HepG2 (cell line): ENCODE measurements at regions not wholly inside any gene's neighbourhood (a gene's known extent, or its start where the extent isn't known, plus 50 kb on each side); places are given as distances from the start of the nearest gene placed in this dataset.

ENCODE experiments used
- ATAC-seq: fragments of 200-7000 bp; cut with Tn5 transposase; 3 replicates; pipeline ENCODE4 v1.9.1; 2020; ENCODE audit warnings: mild to moderate bottlenecking, moderate library complexity
- BruUV-seq: library from RNA; stranded (reverse); fragments of 400-500 nt; replicated peaks from 2 replicates; lab custom pipeline; 2021; lab: Mats Ljungman, UMichigan
- CTCF ChIA-PET: fragments of 300-600 bp; formaldehyde crosslinking; extraction: SDS; loops from one replicate; lab custom pipeline; 2021; ENCODE audit warnings: low total read pairs, inconsistent platforms, low intra/inter-chr PET ratio; lab: Yijun Ruan, JAX
- POLR2A ChIA-PET: fragments of 350-600 bp; sonication (Branson Sonifier 250); formaldehyde crosslinking; loops from one replicate; lab custom pipeline; 2020; ENCODE audit warnings: antibody characterized with exemption, inconsistent platforms; lab: Yijun Ruan, JAX
- DNase-seq: peaks from one replicate; pipeline ENCODE4 v3.0.0-alpha.2; 2015; ENCODE audit warnings: low spot score
- FAIRE-seq: peaks from 3 replicates; lab custom pipeline; 2011; peaks lifted over from hg19 to GRCh38; lab: Jason Lieb, UNC
- H2AFZ ChIP-seq: one replicate; pipeline ENCODE4 v1.6.1; 2011; ENCODE audit warnings: low read length, inconsistent platforms
- H3K27ac ChIP-seq: fragments of 300-600 bp; 3 replicates; pipeline ENCODE4 v1.8.0; 2011; ENCODE audit warnings: mixed run types, mild to moderate bottlenecking, mixed read lengths, low read length, inconsistent platforms; ENCODE audit not compliant: insufficient read depth; ENCODE audit errors: extremely low read length
- H3K27me3 ChIP-seq, 2 experiments: fragments of 200-600 bp in 1 of 2; 2 replicates in 1 of 2; 3 replicates in 1 of 2; pipeline versions ENCODE4 v1.6.0 to v1.8.0; 2011; ENCODE audit warnings: low read length in 2 of 2, mild to moderate bottlenecking in 2 of 2, moderate library complexity in 2 of 2, inconsistent platforms in 1 of 2; ENCODE audit not compliant: insufficient read depth in 2 of 2, control insufficient read depth in 1 of 2
- H3K36me3 ChIP-seq, 2 experiments: fragments of 200-600 bp in 1 of 2; replicated peaks in 1 of 2; 2 replicates in 1 of 2; 3 replicates in 1 of 2; pipeline versions ENCODE4 v1.5.1 to v1.8.0; 2011; ENCODE audit warnings: low read length in 2 of 2, inconsistent platforms in 1 of 2; ENCODE audit not compliant: insufficient read depth in 2 of 2, control insufficient read depth in 1 of 2
- H3K4me1 ChIP-seq: 2 replicates; pipeline ENCODE4 v1.5.1; 2012; ENCODE audit warnings: low read length, inconsistent platforms; ENCODE audit not compliant: insufficient read depth
- H3K4me2 ChIP-seq: 2 replicates; pipeline ENCODE4 v1.6.0; 2011; ENCODE audit warnings: low read depth, low read length, inconsistent platforms
- H3K4me3 ChIP-seq, 3 experiments: fragments of 200-600 bp in 1 of 3; sonication (generic), shearing (Covaris generic) in 1 of 3; replicated peaks in 1 of 3; 2 replicates each; pipeline ENCODE4 v1.5.1; 2011 to 2016; ENCODE audit warnings: low read length in 3 of 3, inconsistent platforms in 2 of 3, low read depth in 2 of 3, mild to moderate bottlenecking in 2 of 3, control low read depth in 1 of 3, mixed read lengths in 1 of 3; ENCODE audit not compliant: insufficient read depth in 1 of 3
- H3K79me2 ChIP-seq: one replicate; pipeline ENCODE4 v1.6.1; 2011; ENCODE audit warnings: low read length, inconsistent platforms; ENCODE audit not compliant: insufficient read depth
- H3K9ac ChIP-seq: 2 replicates; pipeline ENCODE4 v1.6.0; 2011; ENCODE audit warnings: mild to moderate bottlenecking, low read depth, low read length, inconsistent platforms; ENCODE audit not compliant: insufficient read depth
- H3K9me3 ChIP-seq: 2 replicates; pipeline ENCODE4 v1.5.1; 2012; ENCODE audit warnings: mild to moderate bottlenecking, low read length
- H4K20me1 ChIP-seq: 2 replicates; pipeline ENCODE4 v1.6.0; 2011; ENCODE audit warnings: inconsistent platforms, mild to moderate bottlenecking, low read length, moderate library complexity; ENCODE audit not compliant: insufficient read depth
- EEA1 ChIP-seq: sonication (generic); formaldehyde crosslinking; IDR thresholded peaks from 2 replicates; pipeline ENCODE4 v1.5.1; 2020; ENCODE audit warnings: mild to moderate bottlenecking, missing genetic modification reagents, borderline replicate concordance
- IRF2 ChIP-seq: IDR thresholded peaks from 2 replicates; pipeline ENCODE4 v1.6.1; 2018; ENCODE audit warnings: missing genetic modification reagents, missing compliant biosample characterization
- MED13 ChIP-seq: sonication (generic); formaldehyde crosslinking; IDR thresholded peaks from 2 replicates; pipeline ENCODE4 v1.5.0; 2020; ENCODE audit warnings: missing genetic modification reagents
- NFIC ChIP-seq: IDR thresholded peaks from 2 replicates; pipeline ENCODE4 v1.6.1; 2012; ENCODE audit warnings: mild to moderate bottlenecking, low read length, inconsistent platforms
- POLR2AphosphoS5 ChIP-seq: IDR thresholded peaks from 2 replicates; pipeline ENCODE4 v1.6.1; 2012; ENCODE audit warnings: low read depth, low read length
- RNF2 ChIP-seq: fragments of 450-650 bp; conservative IDR thresholded peaks from 2 replicates; pipeline ENCODE4 v1.6.1; 2016; ENCODE audit warnings: low read depth
- SCMH1 ChIP-seq: sonication (generic); formaldehyde crosslinking; IDR thresholded peaks from 2 replicates; pipeline ENCODE4 v1.9.0; 2021; ENCODE audit warnings: missing genetic modification reagents, mild to moderate bottlenecking, borderline replicate concordance
- ZBTB8A ChIP-seq: sonication (generic); formaldehyde crosslinking; IDR thresholded peaks from 2 replicates; pipeline ENCODE4 v1.4.0; 2020; ENCODE audit warnings: mild to moderate bottlenecking, low read depth, missing genetic modification reagents, borderline replicate concordance
- ZFX ChIP-seq: sonication (generic); formaldehyde crosslinking; IDR thresholded peaks from 2 replicates; pipeline ENCODE4 v1.4.0; 2020; ENCODE audit warnings: mild to moderate bottlenecking, low read depth, missing genetic modification reagents, moderate library complexity
- WGBS: methylation state at CpG from one replicate; pipeline ENCODE4 v1.1.6; 2017; ENCODE audit warnings: low lambda C conversion rate; 5-methylcytosine and 5-hydroxymethylcytosine counted together
- in situ Hi-C: cut with HindIII; loops from 2 replicates; pipeline ENCODE4 v1.10.0; 2017; ENCODE audit warnings: low pct_unique_long_range_greater_than_20kb; ENCODE audit not compliant: extremely low pct_ligation_motif_present
- intact Hi-C: fragments of 100-400 bp; cut with micrococcal nuclease; formaldehyde crosslinking; loops from one replicate; pipeline ENCODE4 v1.10.0; 2022; ENCODE audit not compliant: unreplicated experiment
- TF ChIP-seq, protein P1 (sequence below): sonication (generic); IDR thresholded peaks from 2 replicates; pipeline ENCODE4 v1.6.1; 2016; ENCODE audit warnings: low read depth, borderline replicate concordance
- TF ChIP-seq, protein P2 (sequence below): sonication (generic); formaldehyde crosslinking; IDR thresholded peaks from 2 replicates; pipeline ENCODE4 v1.4.0; 2020; ENCODE audit warnings: mild to moderate bottlenecking, low read depth, missing genetic modification reagents
- TF ChIP-seq, protein P3 (sequence below): sonication (generic); formaldehyde crosslinking; IDR thresholded peaks from 2 replicates; pipeline ENCODE4 v1.5.0; 2020; ENCODE audit warnings: mild to moderate bottlenecking, missing genetic modification reagents, borderline replicate concordance
- TF ChIP-seq, protein P4 (sequence below): sonication (generic); formaldehyde crosslinking; conservative IDR thresholded peaks from 2 replicates; pipeline ENCODE4 v1.4.0; 2020; ENCODE audit warnings: missing genetic modification reagents

DNA sequence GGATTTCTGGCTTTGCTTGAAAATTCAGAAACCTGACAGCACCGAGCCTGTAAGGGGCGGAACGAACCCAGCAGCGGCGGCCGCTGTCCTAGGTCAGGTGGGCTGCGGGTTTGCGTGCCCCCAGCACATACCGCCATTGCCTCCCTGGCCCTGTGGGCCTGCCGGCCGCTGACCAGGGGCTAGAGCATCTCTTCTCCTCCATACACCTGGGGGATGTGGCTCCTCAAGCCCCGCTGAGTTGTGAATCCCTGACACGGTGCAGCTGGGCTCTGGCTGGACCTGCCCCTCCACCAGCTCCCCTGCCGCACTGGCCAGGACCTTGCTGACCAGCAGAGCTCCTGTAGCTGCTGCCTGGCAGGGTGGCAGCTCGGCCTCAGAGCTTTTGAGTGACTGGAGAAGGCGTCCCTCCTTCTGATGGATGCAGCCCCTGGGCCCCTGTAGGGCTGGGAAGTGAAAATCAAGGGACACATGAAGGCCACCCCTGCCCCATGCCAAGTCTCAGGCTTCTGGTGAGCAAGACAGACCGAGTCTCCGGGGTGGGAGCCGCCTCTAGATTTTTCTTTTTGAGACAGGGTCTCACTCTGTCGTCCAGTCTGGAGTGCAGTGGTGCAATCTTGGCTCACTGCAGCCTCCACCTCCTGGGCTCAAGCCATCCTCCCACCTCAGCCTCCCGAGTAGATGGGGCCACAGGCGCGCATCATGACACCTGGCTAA is 184.9 kb upstream of the SFSWAP start:
- CTCF ChIA-PET, result no interaction called here
- H3K27me3 ChIP-seq, result peaks cover 1 to 40% of the 10 kb centered on the region in 2 experiments; a peak in 4 of 5 replicates
- 49% methylated on average over 5 of the region's 23 CpGs for WGBS
- POLR2A ChIA-PET, result no interaction called here
- no peak overlapping the region for H3K4me3 ChIP-seq
- H2AFZ ChIP-seq, result no peak overlapping the region
- H3K9me3 ChIP-seq, result no peaks in the 10 kb centered on the region
- no peak overlapping the region for H3K4me2 ChIP-seq
- TF ChIP-seq RNF2 (no peak), ZBTB8A (CRISPR knock-in tag) (no peak), SCMH1 (CRISPR knock-in tag) (no peak), POLR2AphosphoS5 (no peak), IRF2 (CRISPR knock-in tag) (no peak), ZFX (CRISPR knock-in tag) (no peak), EEA1 (no peak), NFIC (no peak), MED13 (CRISPR knock-in tag) (no peak)
- TF ChIP-seq, protein P1, sequence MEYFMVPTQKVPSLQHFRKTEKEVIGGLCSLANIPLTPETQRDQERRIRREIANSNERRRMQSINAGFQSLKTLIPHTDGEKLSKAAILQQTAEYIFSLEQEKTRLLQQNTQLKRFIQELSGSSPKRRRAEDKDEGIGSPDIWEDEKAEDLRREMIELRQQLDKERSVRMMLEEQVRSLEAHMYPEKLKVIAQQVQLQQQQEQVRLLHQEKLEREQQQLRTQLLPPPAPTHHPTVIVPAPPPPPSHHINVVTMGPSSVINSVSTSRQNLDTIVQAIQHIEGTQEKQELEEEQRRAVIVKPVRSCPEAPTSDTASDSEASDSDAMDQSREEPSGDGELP, result no peak
- TF ChIP-seq, protein P2, sequence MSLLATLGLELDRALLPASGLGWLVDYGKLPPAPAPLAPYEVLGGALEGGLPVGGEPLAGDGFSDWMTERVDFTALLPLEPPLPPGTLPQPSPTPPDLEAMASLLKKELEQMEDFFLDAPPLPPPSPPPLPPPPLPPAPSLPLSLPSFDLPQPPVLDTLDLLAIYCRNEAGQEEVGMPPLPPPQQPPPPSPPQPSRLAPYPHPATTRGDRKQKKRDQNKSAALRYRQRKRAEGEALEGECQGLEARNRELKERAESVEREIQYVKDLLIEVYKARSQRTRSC, result no peak
- TF ChIP-seq, protein P3, sequence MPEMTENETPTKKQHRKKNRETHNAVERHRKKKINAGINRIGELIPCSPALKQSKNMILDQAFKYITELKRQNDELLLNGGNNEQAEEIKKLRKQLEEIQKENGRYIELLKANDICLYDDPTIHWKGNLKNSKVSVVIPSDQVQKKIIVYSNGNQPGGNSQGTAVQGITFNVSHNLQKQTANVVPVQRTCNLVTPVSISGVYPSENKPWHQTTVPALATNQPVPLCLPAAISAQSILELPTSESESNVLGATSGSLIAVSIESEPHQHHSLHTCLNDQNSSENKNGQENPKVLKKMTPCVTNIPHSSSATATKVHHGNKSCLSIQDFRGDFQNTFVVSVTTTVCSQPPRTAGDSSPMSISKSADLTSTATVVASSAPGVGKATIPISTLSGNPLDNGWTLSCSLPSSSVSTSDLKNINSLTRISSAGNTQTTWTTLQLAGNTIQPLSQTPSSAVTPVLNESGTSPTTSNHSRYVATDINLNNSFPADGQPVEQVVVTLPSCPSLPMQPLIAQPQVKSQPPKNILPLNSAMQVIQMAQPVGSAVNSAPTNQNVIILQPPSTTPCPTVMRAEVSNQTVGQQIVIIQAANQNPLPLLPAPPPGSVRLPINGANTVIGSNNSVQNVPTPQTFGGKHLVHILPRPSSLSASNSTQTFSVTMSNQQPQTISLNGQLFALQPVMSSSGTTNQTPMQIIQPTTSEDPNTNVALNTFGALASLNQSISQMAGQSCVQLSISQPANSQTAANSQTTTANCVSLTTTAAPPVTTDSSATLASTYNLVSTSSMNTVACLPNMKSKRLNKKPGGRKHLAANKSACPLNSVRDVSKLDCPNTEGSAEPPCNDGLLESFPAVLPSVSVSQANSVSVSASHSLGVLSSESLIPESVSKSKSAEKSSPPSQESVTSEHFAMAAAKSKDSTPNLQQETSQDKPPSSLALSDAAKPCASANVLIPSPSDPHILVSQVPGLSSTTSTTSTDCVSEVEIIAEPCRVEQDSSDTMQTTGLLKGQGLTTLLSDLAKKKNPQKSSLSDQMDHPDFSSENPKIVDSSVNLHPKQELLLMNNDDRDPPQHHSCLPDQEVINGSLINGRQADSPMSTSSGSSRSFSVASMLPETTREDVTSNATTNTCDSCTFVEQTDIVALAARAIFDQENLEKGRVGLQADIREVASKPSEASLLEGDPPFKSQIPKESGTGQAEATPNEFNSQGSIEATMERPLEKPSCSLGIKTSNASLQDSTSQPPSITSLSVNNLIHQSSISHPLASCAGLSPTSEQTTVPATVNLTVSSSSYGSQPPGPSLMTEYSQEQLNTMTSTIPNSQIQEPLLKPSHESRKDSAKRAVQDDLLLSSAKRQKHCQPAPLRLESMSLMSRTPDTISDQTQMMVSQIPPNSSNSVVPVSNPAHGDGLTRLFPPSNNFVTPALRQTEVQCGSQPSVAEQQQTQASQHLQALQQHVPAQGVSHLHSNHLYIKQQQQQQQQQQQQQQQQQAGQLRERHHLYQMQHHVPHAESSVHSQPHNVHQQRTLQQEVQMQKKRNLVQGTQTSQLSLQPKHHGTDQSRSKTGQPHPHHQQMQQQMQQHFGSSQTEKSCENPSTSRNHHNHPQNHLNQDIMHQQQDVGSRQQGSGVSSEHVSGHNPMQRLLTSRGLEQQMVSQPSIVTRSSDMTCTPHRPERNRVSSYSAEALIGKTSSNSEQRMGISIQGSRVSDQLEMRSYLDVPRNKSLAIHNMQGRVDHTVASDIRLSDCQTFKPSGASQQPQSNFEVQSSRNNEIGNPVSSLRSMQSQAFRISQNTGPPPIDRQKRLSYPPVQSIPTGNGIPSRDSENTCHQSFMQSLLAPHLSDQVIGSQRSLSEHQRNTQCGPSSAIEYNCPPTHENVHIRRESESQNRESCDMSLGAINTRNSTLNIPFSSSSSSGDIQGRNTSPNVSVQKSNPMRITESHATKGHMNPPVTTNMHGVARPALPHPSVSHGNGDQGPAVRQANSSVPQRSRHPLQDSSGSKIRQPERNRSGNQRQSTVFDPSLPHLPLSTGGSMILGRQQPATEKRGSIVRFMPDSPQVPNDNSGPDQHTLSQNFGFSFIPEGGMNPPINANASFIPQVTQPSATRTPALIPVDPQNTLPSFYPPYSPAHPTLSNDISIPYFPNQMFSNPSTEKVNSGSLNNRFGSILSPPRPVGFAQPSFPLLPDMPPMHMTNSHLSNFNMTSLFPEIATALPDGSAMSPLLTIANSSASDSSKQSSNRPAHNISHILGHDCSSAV, result no peak
- TF ChIP-seq, protein P4, sequence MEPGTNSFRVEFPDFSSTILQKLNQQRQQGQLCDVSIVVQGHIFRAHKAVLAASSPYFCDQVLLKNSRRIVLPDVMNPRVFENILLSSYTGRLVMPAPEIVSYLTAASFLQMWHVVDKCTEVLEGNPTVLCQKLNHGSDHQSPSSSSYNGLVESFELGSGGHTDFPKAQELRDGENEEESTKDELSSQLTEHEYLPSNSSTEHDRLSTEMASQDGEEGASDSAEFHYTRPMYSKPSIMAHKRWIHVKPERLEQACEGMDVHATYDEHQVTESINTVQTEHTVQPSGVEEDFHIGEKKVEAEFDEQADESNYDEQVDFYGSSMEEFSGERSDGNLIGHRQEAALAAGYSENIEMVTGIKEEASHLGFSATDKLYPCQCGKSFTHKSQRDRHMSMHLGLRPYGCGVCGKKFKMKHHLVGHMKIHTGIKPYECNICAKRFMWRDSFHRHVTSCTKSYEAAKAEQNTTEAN (CRISPR knock-in tag), result no peak
- DNase-seq, result no peak
- in situ Hi-C loops, result no loop called here
- no TSS peak for BruUV-seq
- intact Hi-C loops, result no loop called here
- no peaks in the 10 kb centered on the region for H4K20me1 ChIP-seq
- no peaks in the 10 kb centered on the region for H3K4me1 ChIP-seq
- no peak for ATAC-seq
- no peak overlapping the region for H3K27ac ChIP-seq
- H3K36me3 ChIP-seq, result no peaks in the 10 kb centered on the region
- no peaks in the 10 kb centered on the region for H3K79me2 ChIP-seq
- H3K9ac ChIP-seq, result no peak overlapping the region
- FAIRE-seq, result no peak
